Stimulated activated CD4-positive, alpha-beta T cell treated with anti-CD3 and anti-CD28 coated beads, Interleukin-1b, Interleukin-23, amount 100 ng/mL, for 24 hours (primary cell): ENCODE measurements at regions not wholly inside any gene's neighbourhood (a gene's known extent, or its start where the extent isn't known, plus 50 kb on each side); places are given as distances from the start of the nearest gene placed in this dataset.

Source experiments
- DNase-seq, 4 experiments: peaks; one replicate each; pipeline ENCODE4 v3.0.0-alpha.2; 2020; ENCODE audit warnings: low read depth in 4 of 4, low spot score in 1 of 4

- no peak for DNase-seq
These were observed 51.4 kb upstream of the TMEM132E start for GRCh38 chr17:34527908-34528470.

GRCh38 chr17:34527136-34527907 is 52.1 kb upstream of the TMEM132E start:
- DNase-seq = no peak

- DNase-seq = no peak
These were observed 53.7 kb upstream of the TMEM132E start for GRCh38 chr17:34525651-34526050.

GRCh38 chr17:34521955-34522354 is 57.4 kb upstream of the TMEM132E start:
- DNase-seq = no peak

- DNase-seq = no peak
These were observed 60.1 kb upstream of the TMEM132E start for GRCh38 chr17:34519282-34519681.

GRCh38 chr17:34517406-34517805 is 62.0 kb upstream of the TMEM132E start:
- DNase-seq = no peak

GRCh38 chr17:34511931-34512330 is 67.5 kb upstream of the TMEM132E start:
- DNase-seq = no peak

- DNase-seq = no peak
These were observed 68.1 kb upstream of the TMEM132E start for GRCh38 chr17:34511265-34511664.

- no peak for DNase-seq
These were observed 74.4 kb upstream of the TMEM132E start for GRCh38 chr17:34504814-34505484.

- DNase-seq = no peak
These were observed 75.7 kb upstream of the TMEM132E start for GRCh38 chr17:34503528-34504195.

GRCh38 chr17:34502426-34502825 is 77.0 kb upstream of the TMEM132E start:
- no peak for DNase-seq

- DNase-seq = no peak
These were observed 79.8 kb upstream of the TMEM132E start for GRCh38 chr17:34499576-34499975.

- no peak for DNase-seq
These were observed 85.5 kb upstream of the TMEM132E start for GRCh38 chr17:34493917-34494316.

GRCh38 chr17:34487626-34488025 is 91.8 kb upstream of the TMEM132E start:
- DNase-seq = no peak

GRCh38 chr17:34486761-34487160 is 92.6 kb upstream of the TMEM132E start:
- no peak for DNase-seq

- DNase-seq = no peak
These were observed 93.4 kb upstream of the TMEM132E start for GRCh38 chr17:34485999-34486398.

GRCh38 chr17:34484193-34484733 is 95.1 kb upstream of the TMEM132E start:
- DNase-seq = no peak

GRCh38 chr17:34482730-34483129 is 96.7 kb upstream of the TMEM132E start:
- DNase-seq = no peak

- no peak for DNase-seq
These were observed 97.6 kb upstream of the TMEM132E start for GRCh38 chr17:34481779-34482178.

- no peak for DNase-seq
These were observed 100.0 kb upstream of the TMEM132E start for GRCh38 chr17:34479371-34479770.

GRCh38 chr17:34478244-34478643 is 101.1 kb upstream of the TMEM132E start:
- no peak for DNase-seq

- no peak for DNase-seq
These were observed 104.1 kb upstream of the TMEM132E start for GRCh38 chr17:34475296-34475695.
